ENCODE measurements at regions not wholly inside any gene's neighbourhood (a gene's known extent, or its start where the extent isn't known, plus 50 kb on each side); places are given as distances from the start of the nearest gene placed in this dataset.

DNA sequence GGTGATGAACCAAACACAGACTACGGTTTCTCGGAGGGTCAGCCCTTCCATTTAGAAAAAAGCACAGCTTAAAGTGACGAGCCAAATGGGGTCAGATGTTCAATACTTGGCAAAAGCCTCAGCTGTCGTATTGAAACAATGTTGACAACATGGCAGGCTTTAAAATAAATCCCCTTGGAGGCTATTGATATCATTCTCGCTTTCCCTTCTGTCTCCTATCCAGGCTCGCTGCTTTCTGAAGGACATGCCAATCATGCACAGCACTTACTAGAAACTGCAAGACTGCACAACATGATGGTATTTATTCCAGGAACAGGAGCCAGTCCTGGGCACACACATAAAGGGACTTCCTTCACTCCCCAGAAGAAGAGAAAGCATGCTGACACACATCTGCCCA, 137.9 kb downstream of the SLC7A11 start:
- peaks cover 37% of the 10 kb centered on the region for H3K9me3 Mint-ChIP-seq
- CTCF ChIA-PET, result interaction anchor here (0.9 to 1.8 kb wide), 2 partner anchors 14 kb away, joined by 3 to 8 read pairs; no protein-coding TSS in a partner anchor
- H3K4me3 Mint-ChIP-seq, result no peak overlapping the region
- H3K4me1 Mint-ChIP-seq, result peaks cover 21% of the 10 kb centered on the region
- H3K27me3 Mint-ChIP-seq (ENCODE audit: low read depth), result no peaks in the 10 kb centered on the region
- POLR2A ChIA-PET, result no interaction called here
- H3K36me3 Mint-ChIP-seq, result peaks cover 37% of the 10 kb centered on the region
- no peak for ATAC-seq
- DNase-seq (ENCODE audit: low spot score), result no peak
- H3K27ac Mint-ChIP-seq, result no peak overlapping the region
- TF ChIP-seq CREB1 (CRISPR knock-in tag; IDR thresholded peaks at IDR 0.05), result no peak
- TF ChIP-seq TEAD4 (CRISPR knock-in tag; IDR thresholded peaks at IDR 0.05), result no peak
- TF ChIP-seq CTCF (IDR thresholded peaks at IDR 0.05), result no peak
- TF ChIP-seq ATF2 (CRISPR knock-in tag; IDR thresholded peaks at IDR 0.05; ENCODE audit: borderline replicate concordance, low read depth), result no peak
- no peak for TF ChIP-seq ZBTB43 (CRISPR knock-in tag; IDR thresholded peaks at IDR 0.05)

DNA sequence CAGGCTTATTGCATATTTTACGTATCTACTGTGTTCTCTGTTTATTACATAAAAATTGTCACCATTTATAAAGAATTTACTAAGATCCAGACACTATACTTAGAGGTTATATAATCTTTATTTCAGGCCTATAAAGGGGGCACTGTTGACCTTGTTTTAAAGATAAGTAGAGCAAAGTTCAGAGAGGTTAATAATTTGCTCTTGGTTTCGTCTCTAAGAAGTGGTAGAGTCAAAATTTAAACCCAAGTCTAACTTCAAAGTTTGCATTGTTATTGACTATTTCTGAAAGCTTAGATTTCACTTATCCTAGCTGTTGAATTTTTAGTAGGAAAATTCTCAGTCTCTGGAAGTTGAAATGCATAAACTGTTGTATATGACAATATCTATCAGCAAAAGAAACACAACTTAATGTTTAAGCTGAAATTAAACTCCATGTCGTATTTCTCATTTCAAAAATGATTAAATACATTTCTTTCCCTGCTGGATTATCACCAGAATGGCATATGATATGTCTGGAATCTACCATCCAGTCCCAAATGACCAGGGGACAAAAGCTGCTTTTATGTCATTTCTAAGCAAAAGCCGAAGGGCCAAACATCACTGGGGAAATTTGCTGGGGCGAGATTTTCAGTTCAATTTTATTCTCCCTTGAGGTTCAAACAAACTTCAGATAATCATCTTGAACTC, 138.4 kb downstream of the SLC7A11 start:
- Mint-ChIP-seq H3K27ac (no peak overlapping the region), H3K9me3 (peaks cover 31% of the 10 kb centered on the region), H3K36me3 (peaks cover 32% of the 10 kb centered on the region), H3K4me3 (no peak overlapping the region), H3K4me1 (peaks cover 21% of the 10 kb centered on the region), H3K27me3 (ENCODE audit: low read depth) (no peaks in the 10 kb centered on the region)
- CTCF ChIA-PET, result interaction anchor here (0.9 to 1.6 kb wide), 2 partner anchors 8 to 13 kb away, joined by 3 to 6 read pairs; no protein-coding TSS in a partner anchor
- DNase-seq (ENCODE audit: low spot score) (no peak), ATAC-seq (no peak)
- TF ChIP-seq TP53 (CRISPR knock-in tag; IDR thresholded peaks at IDR 0.05), result no peak
- no peak for TF ChIP-seq SOX15 (CRISPR knock-in tag; IDR thresholded peaks at IDR 0.05)
- TF ChIP-seq ZNF512 (CRISPR knock-in tag; IDR thresholded peaks at IDR 0.05; ENCODE audit: borderline replicate concordance), result no peak
- no peak for TF ChIP-seq FOXP1 (CRISPR knock-in tag; IDR thresholded peaks at IDR 0.05; ENCODE audit: borderline replicate concordance)
- no peak for TF ChIP-seq PRDM15 (CRISPR knock-in tag; IDR thresholded peaks at IDR 0.05)
- no peak for TF ChIP-seq GRHL2 (CRISPR knock-in tag; IDR thresholded peaks at IDR 0.05; ENCODE audit: insufficient replicate concordance, severe bottlenecking)
- POLR2A ChIA-PET, result no interaction called here
